B cell (primary cell): ENCODE measurements at regions not wholly inside any gene's neighbourhood (a gene's known extent, or its start where the extent isn't known, plus 50 kb on each side); places are given as distances from the start of the nearest gene placed in this dataset.

ENCODE experiments used
- CTCF ChIP-seq: fragments of 200-600 bp; IDR thresholded peaks from one replicate; pipeline ENCODE4 v1.8.0; 2022; ENCODE audit warnings: antibody characterized with exemption, mild to moderate bottlenecking
- EZH2 ChIP-seq: IDR thresholded peaks from 2 replicates; pipeline ENCODE4 v1.6.1; 2012; ENCODE audit warnings: borderline replicate concordance, low read depth, mild to moderate bottlenecking, moderate library complexity, low read length; ENCODE audit not compliant: insufficient read depth, poor library complexity, severe bottlenecking

GRCh38 chr1:18569811-18570545, 60.7 kb upstream of the PAX7 start:
- TF ChIP-seq CTCF (no peak), EZH2 (no peak)
